ENCODE measurements at regions not wholly inside any gene's neighbourhood (a gene's known extent, or its start where the extent isn't known, plus 50 kb on each side); places are given as distances from the start of the nearest gene placed in this dataset.
A peak's percentile ranks its signal among the peaks of the same experiment; 100 is the strongest.
"Not testable (repeated sequence)": the region's sequence is repeated elsewhere in the genome, so short reads cannot be mapped to it uniquely, and the experiment has no call there.

GRCh38 chrX:47776292-47777006, 60.3 kb upstream of the ZNF81 start:
- Histone ChIP-seq H3K9me3 (no peaks in the 10 kb centered on the region), H3K36me3 (no peaks in the 10 kb centered on the region), H3K4me3 (no peak overlapping the region), H3K27me3 (no peaks in the 10 kb centered on the region)
- DNase-seq, result no peak

- no peaks in the 10 kb centered on the region for H3K36me3 ChIP-seq
- H3K9me3 ChIP-seq, result no peaks in the 10 kb centered on the region
- no peaks in the 10 kb centered on the region for H3K27me3 ChIP-seq
- H3K4me3 ChIP-seq, result no peak overlapping the region
- no peak for DNase-seq
Measured at GRCh38 chrX:47772764-47773163, 63.9 kb upstream of the ZNF81 start.

- no peaks in the 10 kb centered on the region for H3K9me3 ChIP-seq
- DNase-seq, result no peak
Measured at GRCh38 chrX:47771473-47771872, 65.2 kb upstream of the ZNF81 start.

DNA sequence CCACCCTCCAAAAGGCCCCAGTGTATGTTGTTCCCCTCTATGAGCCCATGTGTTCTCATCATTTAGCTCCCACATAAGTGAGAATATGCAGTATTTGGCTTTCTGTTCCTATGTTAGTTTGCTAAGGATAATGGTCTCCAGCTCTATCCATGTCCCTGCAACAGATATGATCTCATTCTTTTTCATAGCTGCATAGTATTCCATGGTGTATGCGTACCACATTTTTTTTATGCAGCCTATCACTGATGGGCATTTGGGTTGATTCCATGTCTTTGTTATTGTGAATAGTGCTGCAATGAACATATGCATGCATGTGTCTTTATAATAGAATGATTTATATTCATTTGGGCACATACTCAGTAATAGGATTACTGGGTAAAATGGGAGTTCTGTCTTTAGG, 73.9 kb upstream of the ZNF81 start:
- H3K4me3 ChIP-seq, H3K27me3 ChIP-seq, DNase-seq, H3K36me3 ChIP-seq, H3K9me3 ChIP-seq: not testable (repeated sequence)

More at GRCh38 chrX:47771473-47771872, 65.2 kb upstream of the ZNF81 start:
- H3K27me3 ChIP-seq, result no peaks in the 10 kb centered on the region
- no peak overlapping the region for H3K4me3 ChIP-seq
- H3K36me3 ChIP-seq, result no peaks in the 10 kb centered on the region

DNA sequence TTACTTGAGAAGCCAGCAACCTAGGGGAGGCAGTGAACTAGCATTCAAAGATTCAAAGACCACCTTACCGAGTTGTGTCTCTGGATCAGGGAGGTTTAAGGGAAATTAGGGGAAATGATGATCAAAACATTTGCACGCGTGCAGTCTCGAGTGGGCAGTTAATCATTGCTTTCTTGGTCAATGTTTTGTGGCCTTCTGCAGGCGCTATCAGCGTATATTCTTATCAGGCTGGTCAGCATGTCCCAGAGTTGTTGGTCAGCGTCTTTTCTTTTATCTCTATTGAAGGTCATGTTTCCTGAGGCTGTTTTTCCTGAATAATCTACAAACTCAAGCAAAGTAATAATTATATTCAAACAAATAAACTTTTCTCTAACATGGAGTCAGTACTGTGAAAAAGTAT, 84.0 kb upstream of the ZNF81 start:
- no peaks in the 10 kb centered on the region for H3K36me3 ChIP-seq
- H3K4me3 ChIP-seq, result no peak overlapping the region
- no peak for DNase-seq
- no peaks in the 10 kb centered on the region for H3K27me3 ChIP-seq
- H3K9me3 ChIP-seq, result no peaks in the 10 kb centered on the region

- Histone ChIP-seq H3K4me3 (no peak overlapping the region), H3K36me3 (no peaks in the 10 kb centered on the region), H3K9me3 (no peaks in the 10 kb centered on the region), H3K27me3 (no peaks in the 10 kb centered on the region)
- peak; percentile 9 for DNase-seq
Measured at GRCh38 chrX:47751670-47752069, 85.0 kb upstream of the ZNF81 start.

DNA sequence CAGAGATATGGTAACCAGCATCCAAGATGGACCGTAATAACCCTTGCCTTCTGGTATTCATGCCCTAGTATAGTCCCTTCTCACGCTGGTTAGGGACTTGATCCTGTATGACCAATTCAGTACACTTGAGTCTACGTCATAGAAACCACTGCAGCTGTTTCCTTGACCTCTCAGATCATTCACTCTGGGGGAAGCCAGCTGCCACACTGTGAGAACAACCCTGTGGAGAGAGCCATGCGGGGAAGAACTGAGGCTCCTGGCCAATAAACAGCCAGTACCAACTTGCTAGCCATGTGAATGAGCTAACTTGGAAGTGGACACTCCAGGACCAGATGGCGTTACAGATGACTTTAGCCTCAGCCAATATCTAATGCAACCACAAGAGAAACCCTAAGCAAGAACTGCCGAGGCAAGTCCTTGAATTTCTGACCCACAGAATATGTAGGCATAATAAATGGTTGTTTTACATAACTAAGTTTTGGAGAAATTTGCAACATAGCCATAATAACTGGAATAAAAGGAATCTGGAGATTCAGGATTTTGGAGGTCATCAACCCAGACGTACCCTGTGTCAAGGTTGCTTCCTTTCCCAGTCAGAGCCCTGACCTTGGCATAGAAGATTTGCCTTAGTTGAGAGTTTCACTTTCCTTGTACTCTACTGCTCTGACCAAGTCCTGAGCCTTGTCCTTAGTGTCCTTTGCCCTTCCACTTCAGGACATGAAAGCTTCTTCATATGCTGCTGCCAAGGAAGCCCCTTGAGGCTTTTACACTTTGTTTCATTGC, 87.3 kb upstream of the ZNF81 start:
- Histone ChIP-seq H3K9me3 (no peaks in the 10 kb centered on the region), H3K36me3 (no peaks in the 10 kb centered on the region), H3K27me3 (no peaks in the 10 kb centered on the region), H3K4me3 (no peak overlapping the region)
- no peak for DNase-seq

DNA sequence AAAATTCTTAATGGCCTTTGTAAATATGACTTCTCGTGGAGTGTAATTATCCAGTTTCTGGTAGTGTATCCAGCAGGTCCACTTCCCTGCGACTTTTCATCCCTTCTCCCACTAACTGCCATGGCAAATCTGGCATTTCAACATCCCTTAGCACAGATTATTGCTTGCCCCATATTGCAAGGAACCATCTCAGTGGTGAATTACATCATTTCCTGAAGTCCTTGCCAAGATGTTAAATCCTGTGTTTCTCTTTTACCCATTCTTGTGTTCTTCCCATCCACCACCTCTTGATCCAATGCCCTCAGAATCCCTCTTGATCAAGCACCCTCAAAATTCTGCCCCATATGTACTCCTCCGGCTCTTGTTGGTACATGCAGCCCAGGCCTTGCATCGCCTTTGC, 88.1 kb upstream of the ZNF81 start:
- Histone ChIP-seq H3K9me3 (no peaks in the 10 kb centered on the region), H3K27me3 (no peaks in the 10 kb centered on the region), H3K4me3 (no peak overlapping the region), H3K36me3 (no peaks in the 10 kb centered on the region)
- no peak for DNase-seq

DNA sequence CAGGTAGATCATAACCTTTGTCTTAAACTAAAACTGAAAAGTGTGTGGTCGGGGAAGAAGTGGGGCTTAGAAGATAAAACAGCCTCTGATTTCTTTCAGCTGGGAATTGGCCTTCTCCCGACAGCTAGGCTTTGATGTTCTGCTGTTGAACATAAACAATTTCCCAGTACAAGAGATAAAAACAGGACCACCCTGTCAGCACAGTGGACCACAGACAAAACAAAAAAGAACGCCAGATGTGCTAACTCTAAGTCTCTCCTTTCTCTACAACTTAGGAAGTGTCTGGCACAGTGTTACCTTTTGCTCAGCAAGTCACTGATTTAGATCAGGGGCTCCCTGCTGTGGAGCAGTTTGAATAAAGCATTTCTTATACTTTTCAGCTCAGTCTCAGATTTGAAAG, 87.5 kb upstream of the UXT start:
- DNase-seq, result no peak
- no peaks in the 10 kb centered on the region for H3K27me3 ChIP-seq
- H3K4me3 ChIP-seq, result no peak overlapping the region
- H3K36me3 ChIP-seq, result no peaks in the 10 kb centered on the region
- H3K9me3 ChIP-seq, result no peaks in the 10 kb centered on the region

GRCh38 chrX:47745416-47745815, 86.4 kb upstream of the UXT start:
- no peaks in the 10 kb centered on the region for H3K9me3 ChIP-seq
- DNase-seq, result no peak
- H3K36me3 ChIP-seq, result no peaks in the 10 kb centered on the region
- no peak overlapping the region for H3K4me3 ChIP-seq
- H3K27me3 ChIP-seq, result no peaks in the 10 kb centered on the region

- H3K4me3 ChIP-seq, result no peak overlapping the region
Measured at GRCh38 chrX:47743504-47743903, 84.5 kb upstream of the UXT start.

DNA sequence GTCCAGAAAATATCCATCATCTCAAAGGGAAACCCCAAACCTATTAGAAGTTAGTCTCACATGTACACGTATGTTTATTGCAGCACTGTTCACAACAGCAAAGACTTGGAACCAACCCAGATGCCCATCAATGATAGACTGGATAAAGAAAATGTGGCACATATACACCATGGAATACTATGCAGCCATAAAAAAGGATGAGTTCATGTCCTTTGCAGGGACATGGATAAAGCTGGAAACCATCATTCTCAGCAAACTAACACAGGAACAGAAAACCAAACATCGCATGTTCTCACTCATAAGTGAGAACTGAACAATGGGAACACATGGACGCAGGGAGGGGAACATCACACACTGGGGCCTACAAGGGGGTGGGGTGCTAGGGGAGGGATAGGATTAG, 79.9 kb upstream of the UXT start:
- not testable (repeated sequence) for H3K36me3 ChIP-seq, DNase-seq, H3K27me3 ChIP-seq, H3K4me3 ChIP-seq, H3K9me3 ChIP-seq

More at GRCh38 chrX:47743504-47743903, 84.5 kb upstream of the UXT start:
- H3K27me3 ChIP-seq, result no peaks in the 10 kb centered on the region
- DNase-seq, result no peak
- H3K9me3 ChIP-seq, result no peaks in the 10 kb centered on the region
- no peaks in the 10 kb centered on the region for H3K36me3 ChIP-seq

DNA sequence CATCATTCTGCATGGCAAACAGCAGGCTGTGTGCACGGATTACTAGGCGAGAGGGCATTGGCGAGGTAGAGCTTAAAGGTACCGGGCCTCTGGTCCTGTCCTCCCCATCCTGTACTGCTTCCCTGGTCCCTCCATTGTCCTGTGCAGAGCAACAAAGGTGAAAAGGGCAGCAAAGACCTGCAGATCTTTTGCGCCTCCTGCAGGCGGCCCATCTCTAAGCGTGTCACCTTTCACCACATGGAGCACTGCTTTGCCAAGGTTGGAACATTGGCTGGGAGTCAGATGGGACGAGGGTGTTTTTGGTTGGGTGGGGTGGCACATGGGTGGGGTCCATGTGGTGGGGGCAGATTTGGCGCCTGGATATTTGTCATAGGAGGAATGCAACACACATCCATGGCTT, 64.7 kb upstream of the UXT start:
- Histone ChIP-seq H3K4me3 (no peak overlapping the region), H3K36me3 (no peaks in the 10 kb centered on the region), H3K9me3 (no peaks in the 10 kb centered on the region), H3K27me3 (no peaks in the 10 kb centered on the region)
- DNase-seq, result peak; percentile 1

GRCh38 chrX:47723083-47723482, 64.1 kb upstream of the UXT start:
- Histone ChIP-seq H3K9me3 (no peaks in the 10 kb centered on the region), H3K4me3 (no peak overlapping the region)
- DNase-seq, result no peak

DNA sequence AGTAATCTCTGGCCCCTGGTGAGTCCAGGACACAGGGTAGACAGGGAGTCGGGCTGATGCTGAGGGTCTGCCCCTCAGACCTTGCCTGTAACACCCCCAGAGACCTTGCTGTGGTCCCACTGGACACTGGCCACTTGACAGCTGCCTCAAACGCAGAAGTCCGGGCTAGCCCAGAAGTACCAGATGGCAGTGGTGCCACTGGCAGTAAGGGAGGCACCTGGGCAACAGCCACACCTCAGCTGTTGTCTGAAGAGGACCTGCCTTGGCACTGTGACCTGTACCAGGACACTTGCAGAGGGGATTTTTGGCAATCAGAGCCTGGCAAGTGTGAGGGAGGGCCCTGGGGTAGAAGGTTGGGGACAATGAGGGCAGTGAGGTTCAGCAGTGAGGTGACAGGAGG, 63.3 kb upstream of the UXT start:
- DNase-seq, result no peak
- no peak overlapping the region for H3K4me3 ChIP-seq

More at GRCh38 chrX:47723083-47723482, 64.1 kb upstream of the UXT start:
- Histone ChIP-seq H3K27me3 (no peaks in the 10 kb centered on the region), H3K36me3 (no peaks in the 10 kb centered on the region)

GRCh38 chrX:47715078-47715477, 56.1 kb upstream of the UXT start:
- not testable (repeated sequence) for H3K4me3 ChIP-seq, H3K9me3 ChIP-seq, DNase-seq, H3K36me3 ChIP-seq, H3K27me3 ChIP-seq

More for the DNA sequence above, 63.3 kb upstream of the UXT start:
- no peaks in the 10 kb centered on the region for H3K9me3 ChIP-seq
- H3K36me3 ChIP-seq, result no peaks in the 10 kb centered on the region
- H3K27me3 ChIP-seq, result no peaks in the 10 kb centered on the region

GRCh38 chrX:47712675-47713074, 53.7 kb upstream of the UXT start:
- not testable (repeated sequence) for H3K27me3 ChIP-seq, H3K36me3 ChIP-seq, DNase-seq, H3K9me3 ChIP-seq, H3K4me3 ChIP-seq

DNA sequence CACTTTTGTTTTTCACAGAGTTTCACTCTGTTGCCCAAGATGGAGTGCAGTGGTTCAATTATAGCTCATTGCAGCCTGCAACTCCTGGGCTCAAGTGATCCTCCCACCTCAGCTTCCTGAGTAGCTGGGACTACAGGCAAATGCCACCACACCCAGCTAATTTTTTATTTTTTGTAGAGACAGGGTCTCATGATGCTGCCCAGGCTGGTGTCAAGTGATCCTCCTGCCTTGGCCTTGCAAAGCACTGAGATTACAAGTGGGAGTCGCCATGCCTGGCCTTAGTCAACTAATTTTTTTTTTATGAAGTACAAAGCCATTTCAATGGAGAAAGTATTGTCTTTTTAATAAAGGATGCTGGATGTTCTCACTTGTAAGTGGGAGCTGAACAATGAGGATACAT, 51.3 kb upstream of the UXT start:
- no peak for DNase-seq
- H3K9me3 ChIP-seq, result no peaks in the 10 kb centered on the region
- no peak overlapping the region for H3K4me3 ChIP-seq
- no peaks in the 10 kb centered on the region for H3K27me3 ChIP-seq
- no peaks in the 10 kb centered on the region for H3K36me3 ChIP-seq

Data from MG63 (cell line).